Sigmoid colon (tissue), 6 donors: ENCODE measurements at regions not wholly inside any gene's neighbourhood (a gene's known extent, or its start where the extent isn't known, plus 50 kb on each side); places are given as distances from the start of the nearest gene placed in this dataset.

ENCODE experiments used
- DNase-seq: peaks from one replicate; pipeline ENCODE4 v3.0.0-alpha.2; 2019
- H3K27ac ChIP-seq, 4 donors: fragments of 200-600 bp; sonication (generic); one replicate each; pipeline ENCODE4 v1.5.1; 2016 to 2019; ENCODE audit warnings: mild to moderate bottlenecking in 1 of 4
- H3K27me3 ChIP-seq, 3 donors: fragments of 200-600 bp; sonication (generic); one replicate each; pipeline ENCODE4 v1.5.1; 2019; ENCODE audit warnings: mild to moderate bottlenecking in 1 of 3
- H3K36me3 ChIP-seq, 4 donors: fragments of 200-600 bp; sonication (generic); one replicate each; pipeline ENCODE4 v1.5.1; 2016 to 2019
- H3K4me1 ChIP-seq, 4 donors: fragments of 200-600 bp; sonication (generic); one replicate each; pipeline ENCODE4 v1.5.1; 2017 to 2019
- H3K4me3 ChIP-seq, 4 donors: fragments of 200-600 bp; sonication (generic); one replicate each; pipeline ENCODE4 v1.5.1; 2017 to 2019; ENCODE audit warnings: mild to moderate bottlenecking in 2 of 4, moderate library complexity in 1 of 4
- H3K9me3 ChIP-seq, 4 donors: fragments of 200-600 bp in 3 of 4; sonication (generic) in 3 of 4; one replicate each; pipeline versions ENCODE4 v1.5.1 to v1.6.1; 2013 to 2019
- CTCF ChIP-seq, 4 experiments: fragments of 450-650 bp in 3 of 4; fragments of 200-600 bp in 1 of 4; IDR thresholded peaks; one replicate each; pipeline ENCODE4 v1.5.1; 2016 to 2019; ENCODE audit warnings: antibody characterized with exemption in 4 of 4, mild to moderate bottlenecking in 3 of 4, moderate library complexity in 2 of 4
- EP300 ChIP-seq, 4 donors: sonication (generic); formaldehyde crosslinking; IDR thresholded peaks; one replicate each; pipeline ENCODE4 v1.6.1; 2017; ENCODE audit warnings: antibody characterized with exemption in 4 of 4
- POLR2A ChIP-seq, 2 donors: fragments of 450-650 bp; IDR thresholded peaks; one replicate each; pipeline ENCODE4 v1.6.1; 2016; ENCODE audit warnings: antibody characterized with exemption in 2 of 2, mild to moderate bottlenecking in 2 of 2, moderate library complexity in 2 of 2
- POLR2AphosphoS5 ChIP-seq, 4 donors: sonication (generic); formaldehyde crosslinking; IDR thresholded peaks; one replicate each; pipeline ENCODE4 v1.6.1; 2017; ENCODE audit warnings: antibody characterized with exemption in 4 of 4
- WGBS, 2 donors: extraction: QIAGEN DNeasy Blood & Tissue Kit; methylation state at CpG; one replicate each; pipeline ENCODE4 v1.1.7; 2013; 5-methylcytosine and 5-hydroxymethylcytosine counted together
- intact Hi-C: fragments of 100-400 bp; cut with DNase I; formaldehyde crosslinking; loops from one replicate; pipeline ENCODE4 v1.15.1; 2023
- donor health status: healthy with polysubstance abuse.
- donor health status: healthy.

GRCh38 chr2:35887146-35887545 is 468.4 kb upstream of the CRIM1 start:
- H3K9me3 ChIP-seq = no peaks in the 10 kb centered on the region
- no peaks in the 10 kb centered on the region for H3K36me3 ChIP-seq
- no peak for DNase-seq
- no peaks in the 10 kb centered on the region for H3K27me3 ChIP-seq
- 93 to 94% methylated on average over 7 of the region's 7 CpGs for WGBS, 2 donors
- H3K4me3 ChIP-seq = no peak overlapping the region
- no peaks in the 10 kb centered on the region for H3K4me1 ChIP-seq
- intact Hi-C loops = no loop called here
- no peak overlapping the region for H3K27ac ChIP-seq
- TF ChIP-seq CTCF (IDR thresholded peaks at IDR 0.05) = no peak
- no peak for TF ChIP-seq POLR2A (IDR thresholded peaks at IDR 0.05)
- no peak for TF ChIP-seq POLR2AphosphoS5 (IDR thresholded peaks at IDR 0.05)
- TF ChIP-seq EP300 (IDR thresholded peaks at IDR 0.05) = no peak

- no peaks in the 10 kb centered on the region for H3K36me3 ChIP-seq
- H3K9me3 ChIP-seq = no peaks in the 10 kb centered on the region
- WGBS, 2 donors = 72 to 78% methylated on average over 4 of the region's 4 CpGs
- no peak for TF ChIP-seq POLR2A (IDR thresholded peaks at IDR 0.05)
- no peak for TF ChIP-seq CTCF (IDR thresholded peaks at IDR 0.05)
- no peak for TF ChIP-seq EP300 (IDR thresholded peaks at IDR 0.05)
- no peak for TF ChIP-seq POLR2AphosphoS5 (IDR thresholded peaks at IDR 0.05)
- no peaks in the 10 kb centered on the region for H3K4me1 ChIP-seq
- H3K27ac ChIP-seq = no peak overlapping the region
- H3K4me3 ChIP-seq = no peak overlapping the region
- intact Hi-C loops = no loop called here
- H3K27me3 ChIP-seq = no peaks in the 10 kb centered on the region
- DNase-seq = no peak
Observed at GRCh38 chr2:35873921-35874320, 481.7 kb upstream of the CRIM1 start.

DNA sequence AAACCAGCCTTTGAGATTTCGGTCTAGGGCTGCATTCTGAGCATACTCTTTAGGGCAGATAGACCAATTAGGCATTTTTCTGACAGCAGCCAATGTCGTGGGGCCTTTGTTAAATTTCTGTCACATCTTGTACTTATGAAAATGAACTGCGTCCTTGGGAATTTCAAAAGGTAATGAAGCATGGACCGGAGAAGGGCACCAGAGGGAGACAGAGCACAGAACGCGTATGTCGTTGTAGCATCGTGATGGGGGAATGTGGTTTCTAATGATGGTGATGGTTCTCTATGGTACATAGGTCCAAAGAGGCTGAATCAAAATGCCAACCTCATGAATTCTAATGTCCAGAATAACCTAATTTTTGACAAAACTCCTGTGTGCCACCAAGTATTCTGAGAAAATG is 483.9 kb upstream of the CRIM1 start:
- H3K4me1 ChIP-seq = no peaks in the 10 kb centered on the region
- H3K27ac ChIP-seq = no peak overlapping the region
- no peaks in the 10 kb centered on the region for H3K27me3 ChIP-seq
- 55 to 81% methylated on average over 8 of the region's 8 CpGs for WGBS, 2 donors
- no peak overlapping the region for H3K4me3 ChIP-seq
- intact Hi-C loops = no loop called here
- DNase-seq = no peak
- no peaks in the 10 kb centered on the region for H3K36me3 ChIP-seq
- H3K9me3 ChIP-seq = no peaks in the 10 kb centered on the region
- TF ChIP-seq POLR2A (IDR thresholded peaks at IDR 0.05) (no peak), POLR2AphosphoS5 (IDR thresholded peaks at IDR 0.05) (no peak), CTCF (IDR thresholded peaks at IDR 0.05) (no peak), EP300 (IDR thresholded peaks at IDR 0.05) (no peak)

DNA sequence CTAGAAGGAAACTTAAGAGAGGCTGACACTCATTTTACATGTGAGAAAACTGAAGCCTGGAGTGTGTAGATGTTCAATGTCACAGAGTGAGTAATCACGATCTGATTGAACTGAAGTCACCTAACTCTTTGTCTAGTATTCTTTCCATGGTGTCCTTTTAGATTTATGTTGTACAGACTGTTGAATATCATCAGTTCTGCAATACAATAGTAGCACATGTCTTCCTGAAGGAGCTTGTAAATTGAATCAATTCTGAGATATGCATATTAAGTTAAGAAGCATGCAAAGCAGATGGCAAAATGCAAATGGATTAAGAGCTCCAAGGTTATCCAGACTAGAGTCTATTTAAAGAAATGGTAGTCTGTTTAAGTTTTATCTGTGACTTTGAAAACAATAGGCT is 484.9 kb upstream of the CRIM1 start:
- Histone ChIP-seq H3K4me1 (no peaks in the 10 kb centered on the region), H3K27me3 (no peaks in the 10 kb centered on the region), H3K4me3 (no peak overlapping the region), H3K9me3 (no peaks in the 10 kb centered on the region), H3K27ac (no peak overlapping the region), H3K36me3 (no peaks in the 10 kb centered on the region)
- TF ChIP-seq CTCF (IDR thresholded peaks at IDR 0.05) = no peak
- no peak for TF ChIP-seq EP300 (IDR thresholded peaks at IDR 0.05)
- no peak for TF ChIP-seq POLR2A (IDR thresholded peaks at IDR 0.05)
- no peak for TF ChIP-seq POLR2AphosphoS5 (IDR thresholded peaks at IDR 0.05)
- DNase-seq = no peak
- intact Hi-C loops = no loop called here
- 44 to 77% methylated on average over 1 of the region's 1 CpG for WGBS, 2 donors

GRCh38 chr2:35864141-35864540 is 491.4 kb upstream of the CRIM1 start:
- H3K27ac ChIP-seq = no peak overlapping the region
- no peaks in the 10 kb centered on the region for H3K9me3 ChIP-seq
- no peak for DNase-seq
- 57 to 70% methylated on average over 2 of the region's 2 CpGs for WGBS, 2 donors
- H3K4me1 ChIP-seq = no peaks in the 10 kb centered on the region
- H3K27me3 ChIP-seq = no peaks in the 10 kb centered on the region
- H3K4me3 ChIP-seq = no peak overlapping the region
- TF ChIP-seq POLR2A (IDR thresholded peaks at IDR 0.05) (no peak), POLR2AphosphoS5 (IDR thresholded peaks at IDR 0.05) (no peak), CTCF (IDR thresholded peaks at IDR 0.05) (no peak), EP300 (IDR thresholded peaks at IDR 0.05) (no peak)
- no peaks in the 10 kb centered on the region for H3K36me3 ChIP-seq
- intact Hi-C loops = no loop called here
